Prostate gland (tissue), 2 donors: ENCODE measurements at regions not wholly inside any gene's neighbourhood (a gene's known extent, or its start where the extent isn't known, plus 50 kb on each side); places are given as distances from the start of the nearest gene placed in this dataset.

Source experiments
- DNase-seq: peaks from one replicate; pipeline ENCODE4 v3.0.0-alpha.2; 2019; ENCODE audit warnings: low spot score
- H3K27ac ChIP-seq, 2 donors: fragments of 200-600 bp; sonication (generic); 2 replicates each; pipeline ENCODE4 v1.5.1; 2017 to 2019
- H3K27me3 ChIP-seq: fragments of 200-600 bp; sonication (generic); replicated peaks from 2 replicates; pipeline ENCODE4 v1.5.1; 2019; ENCODE audit not compliant: insufficient read depth
- H3K36me3 ChIP-seq, 2 donors: fragments of 200-600 bp; sonication (generic); 1 replicate in 1 of 2; 2 replicates in 1 of 2; pipeline versions ENCODE4 v1.5.1 to v1.8.1; 2017 to 2019
- H3K4me1 ChIP-seq: fragments of 200-600 bp; sonication (generic); replicated peaks from 2 replicates; pipeline ENCODE4 v1.5.1; 2019
- H3K4me3 ChIP-seq, 2 donors: fragments of 200-600 bp; sonication (generic); 2 replicates each; pipeline ENCODE4 v1.5.1; 2017 to 2019
- H3K9me3 ChIP-seq: fragments of 200-600 bp; sonication (generic); 2 replicates; pipeline ENCODE4 v1.5.1; 2017
- POLR2A ChIP-seq: fragments of 450-650 bp; IDR thresholded peaks from one replicate; pipeline ENCODE4 v1.6.1; 2016; ENCODE audit warnings: antibody characterized with exemption, mild to moderate bottlenecking
- POLR2AphosphoS5 ChIP-seq: sonication (generic); formaldehyde crosslinking; IDR thresholded peaks from one replicate; pipeline ENCODE4 v1.6.1; 2017; ENCODE audit warnings: antibody characterized with exemption
- WGBS: methylation state at CpG from one replicate; pipeline ENCODE4 v1.1.5; 2018; 5-methylcytosine and 5-hydroxymethylcytosine counted together
- intact Hi-C: fragments of 100-400 bp; cut with DNase I; formaldehyde crosslinking; loops from one replicate; pipeline ENCODE4 v1.14.2; 2022
- TF ChIP-seq, protein P1 (sequence below), 4 experiments: fragments of 200-600 bp in 2 of 4; fragments of 450-650 bp in 2 of 4; sonication (generic) in 2 of 4; IDR thresholded peaks; 1 replicate in 3 of 4; 2 replicates in 1 of 4; pipeline ENCODE4 v1.5.1; 2016 to 2019; ENCODE audit warnings: antibody characterized with exemption in 4 of 4, mild to moderate bottlenecking in 2 of 4, moderate library complexity in 2 of 4

DNA sequence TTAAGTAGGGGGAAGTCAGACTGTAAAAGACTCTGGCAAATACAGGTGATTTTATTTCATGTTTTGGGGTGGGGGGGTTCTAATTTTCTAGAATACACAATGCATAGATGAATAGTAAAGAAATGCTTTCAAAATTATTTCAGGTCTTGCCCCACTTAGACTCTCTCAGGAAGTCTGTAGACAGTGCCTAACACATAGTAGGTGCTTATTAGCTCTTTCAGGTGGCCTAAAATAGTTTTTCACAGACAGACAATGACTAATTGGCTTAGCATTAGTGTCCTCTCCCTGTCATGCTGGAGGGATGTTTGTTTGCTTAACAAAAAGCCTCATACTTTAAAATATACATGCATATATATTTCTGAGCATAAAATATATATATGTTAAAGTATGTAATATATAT, 366.0 kb downstream of the SOX9 start:
- intact Hi-C loops = no loop called here
- no peaks in the 10 kb centered on the region for H3K27me3 ChIP-seq

DNA sequence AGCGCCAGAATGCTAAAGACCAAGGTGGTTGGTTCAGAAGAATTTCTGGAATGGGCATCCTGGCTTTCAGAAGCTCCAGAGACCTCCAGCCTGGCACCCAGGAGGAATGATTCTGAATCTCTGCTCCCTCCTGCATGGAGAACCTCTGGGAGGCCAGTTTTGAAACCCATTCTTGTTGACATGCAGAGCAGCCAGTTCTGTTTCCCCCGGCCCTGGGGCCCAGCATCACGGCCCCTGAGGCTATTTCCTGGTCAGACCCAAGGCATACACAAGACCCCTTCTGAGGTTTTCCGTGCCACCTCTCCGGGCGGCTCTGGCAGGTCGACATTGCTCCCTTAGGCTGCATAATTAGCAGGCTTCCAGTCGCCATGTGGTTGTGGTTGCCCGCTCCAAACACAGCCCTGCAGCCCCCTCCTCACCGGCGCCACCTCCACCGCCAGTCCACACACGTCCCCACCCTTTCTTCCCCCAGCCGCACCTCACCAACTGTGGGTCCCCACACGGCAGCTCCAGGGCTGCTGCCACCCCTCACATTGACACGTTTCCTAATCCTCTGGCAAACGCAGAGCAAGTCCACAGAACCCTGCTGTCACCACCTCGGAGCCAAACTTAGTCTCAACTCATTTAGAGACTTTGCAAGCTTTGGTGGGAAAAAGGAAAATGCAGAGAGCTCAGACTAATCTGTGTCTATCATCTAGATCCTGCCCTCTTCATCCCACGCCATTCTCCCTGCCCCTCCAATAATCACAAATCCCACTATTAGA, 367.1 kb downstream of the SOX9 start:
- WGBS = 67% methylated on average over 19 of the region's 19 CpGs
- Histone ChIP-seq H3K36me3 (no peaks in the 10 kb centered on the region), H3K27me3 (no peaks in the 10 kb centered on the region), H3K4me1 (no peaks in the 10 kb centered on the region), H3K4me3 (no peak overlapping the region), H3K9me3 (no peaks in the 10 kb centered on the region), H3K27ac (no peak overlapping the region)
- TF ChIP-seq POLR2A (no peak), POLR2AphosphoS5 (no peak)
- TF ChIP-seq, protein P1, sequence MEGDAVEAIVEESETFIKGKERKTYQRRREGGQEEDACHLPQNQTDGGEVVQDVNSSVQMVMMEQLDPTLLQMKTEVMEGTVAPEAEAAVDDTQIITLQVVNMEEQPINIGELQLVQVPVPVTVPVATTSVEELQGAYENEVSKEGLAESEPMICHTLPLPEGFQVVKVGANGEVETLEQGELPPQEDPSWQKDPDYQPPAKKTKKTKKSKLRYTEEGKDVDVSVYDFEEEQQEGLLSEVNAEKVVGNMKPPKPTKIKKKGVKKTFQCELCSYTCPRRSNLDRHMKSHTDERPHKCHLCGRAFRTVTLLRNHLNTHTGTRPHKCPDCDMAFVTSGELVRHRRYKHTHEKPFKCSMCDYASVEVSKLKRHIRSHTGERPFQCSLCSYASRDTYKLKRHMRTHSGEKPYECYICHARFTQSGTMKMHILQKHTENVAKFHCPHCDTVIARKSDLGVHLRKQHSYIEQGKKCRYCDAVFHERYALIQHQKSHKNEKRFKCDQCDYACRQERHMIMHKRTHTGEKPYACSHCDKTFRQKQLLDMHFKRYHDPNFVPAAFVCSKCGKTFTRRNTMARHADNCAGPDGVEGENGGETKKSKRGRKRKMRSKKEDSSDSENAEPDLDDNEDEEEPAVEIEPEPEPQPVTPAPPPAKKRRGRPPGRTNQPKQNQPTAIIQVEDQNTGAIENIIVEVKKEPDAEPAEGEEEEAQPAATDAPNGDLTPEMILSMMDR (IDR thresholded peaks at IDR 0.05) = no peak
- DNase-seq = no peak
- intact Hi-C loops = no loop called here

More for the DNA sequence above, 366.0 kb downstream of the SOX9 start:
- Histone ChIP-seq H3K4me1 (no peaks in the 10 kb centered on the region), H3K27ac (no peak overlapping the region), H3K4me3 (no peak overlapping the region), H3K9me3 (no peaks in the 10 kb centered on the region), H3K36me3 (no peaks in the 10 kb centered on the region)
- no peak for DNase-seq
- TF ChIP-seq POLR2AphosphoS5 (no peak), POLR2A (no peak)
- TF ChIP-seq, protein P1 (IDR thresholded peaks at IDR 0.05) = no peak

DNA sequence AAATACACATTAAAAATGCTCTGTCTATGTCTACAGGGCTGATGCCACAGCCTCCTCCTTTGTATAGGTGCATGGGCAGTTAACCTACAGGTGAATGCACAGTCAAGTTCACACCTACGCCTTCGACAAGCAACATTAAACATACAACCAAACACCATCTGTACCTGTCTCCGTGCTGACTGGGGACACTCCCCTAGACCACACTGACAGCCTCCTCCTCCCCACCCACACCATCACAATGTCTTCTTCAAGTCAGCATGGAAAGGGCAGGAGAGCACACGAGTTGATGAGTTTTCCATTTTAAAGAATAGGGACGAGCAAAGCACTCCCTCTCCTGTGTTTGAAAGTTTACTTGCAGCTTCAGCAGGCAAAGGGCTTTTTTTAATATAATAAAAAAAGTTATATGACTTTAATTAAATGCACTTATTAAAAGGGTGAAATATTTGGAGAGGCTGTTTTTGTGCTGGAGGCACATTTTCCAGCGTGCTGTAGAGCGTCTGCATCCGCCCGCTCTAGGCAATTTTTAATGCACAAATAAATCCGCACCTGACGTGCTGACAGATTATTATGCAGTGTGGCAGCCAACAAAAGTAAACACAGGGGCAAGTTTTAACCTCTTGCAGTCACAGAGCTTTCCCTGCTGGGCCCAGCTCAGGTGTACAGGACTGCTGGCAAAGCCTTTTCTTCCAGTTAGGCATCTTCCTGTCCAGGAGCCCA, 367.9 kb downstream of the SOX9 start:
- no peak for DNase-seq
- no peak overlapping the region for H3K4me3 ChIP-seq
- no peaks in the 10 kb centered on the region for H3K4me1 ChIP-seq
- no peaks in the 10 kb centered on the region for H3K9me3 ChIP-seq
- no peaks in the 10 kb centered on the region for H3K27me3 ChIP-seq
- intact Hi-C loops = no loop called here
- TF ChIP-seq POLR2A = no peak
- TF ChIP-seq, protein P1 (IDR thresholded peaks at IDR 0.05) = no peak
- no peak for TF ChIP-seq POLR2AphosphoS5
- 31% methylated on average over 11 of the region's 11 CpGs for whole genome bisulfite sequencing
- H3K27ac ChIP-seq = peak overlapping the region in 1 of 2 donors; percentile 15
- H3K36me3 ChIP-seq = no peaks in the 10 kb centered on the region

DNA sequence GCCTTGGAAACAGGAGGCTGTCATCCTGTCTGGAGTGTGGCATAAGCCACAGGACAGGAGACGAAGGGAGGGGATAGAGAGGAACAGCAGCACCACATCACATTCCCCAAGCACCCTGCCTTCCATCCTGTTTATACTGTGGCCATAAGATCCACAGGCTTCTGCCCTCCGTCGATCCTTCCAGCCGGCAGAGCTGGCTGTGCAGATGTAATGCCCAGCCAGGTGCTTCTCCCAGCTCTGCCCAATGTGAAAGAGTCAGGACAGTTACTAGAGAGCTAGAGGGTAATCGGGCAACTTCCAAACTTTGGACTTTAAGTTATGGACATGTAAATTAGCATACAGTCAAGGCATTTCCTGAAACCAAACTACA, 368.4 kb downstream of the SOX9 start:
- H3K36me3 ChIP-seq = no peaks in the 10 kb centered on the region
- WGBS = 36% methylated on average over 5 of the region's 5 CpGs
- H3K27ac ChIP-seq = peak overlapping the region in 1 of 2 donors; percentile 15
- H3K9me3 ChIP-seq = no peaks in the 10 kb centered on the region
- intact Hi-C loops = no loop called here
- no peaks in the 10 kb centered on the region for H3K27me3 ChIP-seq
- no peaks in the 10 kb centered on the region for H3K4me1 ChIP-seq
- no peak overlapping the region for H3K4me3 ChIP-seq
- no peak for TF ChIP-seq POLR2AphosphoS5
- no peak for TF ChIP-seq POLR2A
- TF ChIP-seq, protein P1 (IDR thresholded peaks at IDR 0.05) = no peak
- no peak for DNase-seq

DNA sequence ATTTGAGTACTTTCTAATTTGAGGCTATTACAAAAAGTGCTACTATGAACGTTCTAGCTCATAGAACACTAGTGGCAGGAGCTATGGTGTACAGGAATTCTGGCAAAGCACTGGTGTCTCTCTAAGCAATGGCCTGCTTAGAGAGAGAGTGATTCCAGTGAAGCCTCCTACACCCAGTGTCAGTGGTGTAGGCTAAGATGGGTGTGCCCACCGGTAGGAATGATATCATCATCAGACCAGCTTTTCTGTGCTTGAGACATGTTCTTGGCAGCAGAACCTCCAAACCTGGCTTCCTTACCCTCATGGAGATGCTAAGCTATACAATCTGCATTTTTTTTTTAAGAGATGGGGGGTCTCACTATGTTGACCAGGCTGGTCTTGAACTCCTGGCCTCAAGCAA, 370.3 kb downstream of the SOX9 start:
- 93% methylated on average over 2 of the region's 2 CpGs for WGBS

More for the DNA sequence above, 370.3 kb downstream of the SOX9 start:
- H3K4me3 ChIP-seq = no peak overlapping the region
- intact Hi-C loops = no loop called here
- H3K27me3 ChIP-seq = no peaks in the 10 kb centered on the region
- H3K36me3 ChIP-seq = no peaks in the 10 kb centered on the region
- no peak for DNase-seq
- H3K27ac ChIP-seq = no peak overlapping the region
- TF ChIP-seq POLR2AphosphoS5 (no peak), POLR2A (no peak)
- TF ChIP-seq, protein P1 (IDR thresholded peaks at IDR 0.05) = no peak
- H3K9me3 ChIP-seq = no peaks in the 10 kb centered on the region
- no peaks in the 10 kb centered on the region for H3K4me1 ChIP-seq
